ENCODE measurements at regions not wholly inside any gene's neighbourhood (a gene's known extent, or its start where the extent isn't known, plus 50 kb on each side); places are given as distances from the start of the nearest gene placed in this dataset.

GRCh38 chr4:53721263-53721662, 130.0 kb upstream of the LNX1 start:
- Histone ChIP-seq H3K9me2 (ENCODE audit: insufficient read depth) (0 out of 2 replicates have a peak, but pooled peaks cover 3% of the 10 kb centered on the region), H2AFZ (no peak overlapping the region), H4K20me1 (replicated peaks; ENCODE audit: insufficient read depth) (no peaks in the 10 kb centered on the region), H3K79me2 (replicated peaks; ENCODE audit: insufficient read depth) (no peaks in the 10 kb centered on the region), H3K4me2 (no peak overlapping the region), H3F3A (replicated peaks; ENCODE audit: low read depth) (no peaks in the 10 kb centered on the region), H3K36me3 (ENCODE audit: insufficient read depth) (no peaks in the 10 kb centered on the region), H3K27ac (ENCODE audit: low read depth) (no peak overlapping the region), H3K4me1 (ENCODE audit: insufficient read depth) (no peaks in the 10 kb centered on the region), H3K4me3 (no peak overlapping the region), H3K27me3 (ENCODE audit: insufficient read depth) (no peaks in the 10 kb centered on the region)
- Mint-ChIP-seq H3K27me3 (ENCODE audit: insufficient read depth, low read depth, poor library complexity) (no peaks in the 10 kb centered on the region), H3K36me3 (ENCODE audit: low read depth) (no peaks in the 10 kb centered on the region), H3K4me3 (no peak overlapping the region), H3K4me1 (peaks cover 3% of the 10 kb centered on the region; the same call in 1 of the 3 replicates), H3K27ac (no peak overlapping the region), H3K9me3 (no peaks in the 10 kb centered on the region; the same call in 2 of the 3 replicates)
- DNase-seq (ENCODE audit: low spot score): no peak
- TF ChIP-seq JUNB (IDR thresholded peaks at IDR 0.05; ENCODE audit: unreplicated experiment) (no peak), STAT1 (IDR thresholded peaks at IDR 0.05; ENCODE audit: unreplicated experiment) (no peak), NANOG (IDR thresholded peaks at IDR 0.05; ENCODE audit: borderline replicate concordance) (no peak), EZH2 (IDR thresholded peaks at IDR 0.05; ENCODE audit: low read depth, unreplicated experiment) (no peak), POLR2AphosphoS5 (IDR thresholded peaks at IDR 0.05; ENCODE audit: low read depth) (no peak), CTCF (conservative IDR thresholded peaks at IDR 0.05; ENCODE audit: low read depth in 2 of 2) (no peak), ZNF462 (CRISPR knock-in tag; IDR thresholded peaks at IDR 0.05) (no peak), CREB1 (CRISPR knock-in tag; IDR thresholded peaks at IDR 0.05; ENCODE audit: low read depth) (no peak), ETS1 (IDR thresholded peaks at IDR 0.05) (no peak), EZH2phosphoT487 (IDR thresholded peaks at IDR 0.05; ENCODE audit: unreplicated experiment) (no peak), ZNF114 (CRISPR knock-in tag; IDR thresholded peaks at IDR 0.05) (no peak), ZNF331 (CRISPR knock-in tag; IDR thresholded peaks at IDR 0.05; ENCODE audit: low read depth) (no peak), REST (IDR thresholded peaks at IDR 0.05; ENCODE audit: unreplicated experiment) (no peak)
- ATAC-seq: no peak

All from GM23338 (cell line).